GDM1 (cell line): ENCODE measurements at regions not wholly inside any gene's neighbourhood (a gene's known extent, or its start where the extent isn't known, plus 50 kb on each side); places are given as distances from the start of the nearest gene placed in this dataset.

Experiments
- DNase-seq: peaks from one replicate; lab custom pipeline; 2025; lab: John Stamatoyannopoulos, UW

- no peak for DNase-seq
Measured at GRCh38 chr9:87247097-87247496, 250.6 kb upstream of the DAPK1 start.

- no peak for DNase-seq
Measured at GRCh38 chr9:87249029-87249428, 248.6 kb upstream of the DAPK1 start.

- no peak for DNase-seq
Measured at GRCh38 chr9:87250205-87250604, 247.5 kb upstream of the DAPK1 start.

- DNase-seq = no peak
Measured at GRCh38 chr9:87255431-87256155, 242.1 kb upstream of the DAPK1 start.

- no peak for DNase-seq
Measured at GRCh38 chr9:87256973-87257372, 240.7 kb upstream of the DAPK1 start.

GRCh38 chr9:87259543-87260518, 237.8 kb upstream of the DAPK1 start:
- no peak for DNase-seq

- no peak for DNase-seq
Measured at GRCh38 chr9:87263291-87263690, 234.4 kb upstream of the DAPK1 start.

GRCh38 chr9:87266697-87267096, 231.0 kb upstream of the DAPK1 start:
- no peak for DNase-seq

GRCh38 chr9:87267251-87268070, 230.2 kb upstream of the DAPK1 start:
- no peak for DNase-seq

- no peak for DNase-seq
Measured at GRCh38 chr9:87269296-87270176, 228.1 kb upstream of the DAPK1 start.

- DNase-seq = no peak
Measured at GRCh38 chr9:87270221-87270847, 227.3 kb upstream of the DAPK1 start.

GRCh38 chr9:87270848-87271234, 226.8 kb upstream of the DAPK1 start:
- no peak for DNase-seq

GRCh38 chr9:87271696-87272477, 225.8 kb upstream of the DAPK1 start:
- DNase-seq = no peak

GRCh38 chr9:87275047-87275725, 222.5 kb upstream of the DAPK1 start:
- no peak for DNase-seq

- DNase-seq = no peak
Measured at GRCh38 chr9:87276327-87276841, 221.3 kb upstream of the DAPK1 start.

- no peak for DNase-seq
Measured at GRCh38 chr9:87276851-87277261, 220.8 kb upstream of the DAPK1 start.

- DNase-seq = no peak
Measured at GRCh38 chr9:87277346-87277745, 220.3 kb upstream of the DAPK1 start.

- DNase-seq = no peak
Measured at GRCh38 chr9:87278971-87279733, 218.5 kb upstream of the DAPK1 start.
